ENCODE measurements at regions not wholly inside any gene's neighbourhood (a gene's known extent, or its start where the extent isn't known, plus 50 kb on each side); places are given as distances from the start of the nearest gene placed in this dataset.
"Not testable (repeated sequence)": the region's sequence is repeated elsewhere in the genome, so short reads cannot be mapped to it uniquely, and the experiment has no call there.

DNA sequence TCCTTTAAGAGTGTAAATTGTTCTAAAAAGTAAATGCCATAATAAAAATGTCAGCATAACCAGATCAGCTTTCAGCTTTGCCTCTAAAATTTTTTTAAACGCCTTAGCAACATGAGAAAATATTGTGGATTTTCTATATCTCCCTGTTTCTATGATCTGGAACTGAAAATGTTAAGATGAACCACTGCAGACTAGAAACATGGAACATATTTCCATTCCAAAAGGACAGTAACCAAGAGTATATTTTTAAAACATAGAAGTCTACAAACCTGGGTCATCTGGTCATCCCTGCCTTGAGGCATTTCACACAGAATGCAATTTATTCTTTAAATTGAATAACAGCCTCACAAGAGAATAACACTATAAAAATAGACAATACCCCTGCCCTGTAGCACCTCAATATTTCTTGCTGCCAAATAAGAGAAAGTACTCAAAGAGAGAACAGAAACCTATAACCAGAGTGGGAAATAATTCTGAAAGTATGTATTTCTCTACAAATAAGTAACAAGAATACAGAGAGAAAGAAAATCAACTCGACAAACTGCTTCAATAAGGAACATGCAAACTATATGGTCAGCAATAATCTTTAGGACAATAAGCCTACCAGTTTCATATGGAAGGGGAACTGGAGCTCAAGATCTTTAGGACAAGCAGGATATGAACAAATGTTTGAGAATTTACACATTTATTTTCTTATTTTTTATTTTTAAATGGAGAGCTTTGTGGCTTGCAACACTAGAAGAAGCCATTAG, 949.0 kb downstream of the EPHA3 start:
- no peak overlapping the region for H3K27ac ChIP-seq (ENCODE audit: low read length)
- no peaks in the 10 kb centered on the region for H3K9me3 ChIP-seq (ENCODE audit: control insufficient read depth in 2 of 2, low read length in 2 of 2)
- no peak overlapping the region for H3K9ac ChIP-seq (ENCODE audit: low read length in 2 of 2)
- H3K36me3 ChIP-seq (ENCODE audit: control insufficient read depth in 2 of 2, insufficient read depth in 2 of 2, low read length in 2 of 2), result no peaks in the 10 kb centered on the region
- H3K27me3 ChIP-seq (ENCODE audit: control insufficient read depth in 1 of 2, insufficient read depth in 2 of 2, low read length in 2 of 2), result no peaks in the 10 kb centered on the region
- no peak overlapping the region for H3K4me3 ChIP-seq (ENCODE audit: low read length in 2 of 2)
- H3K4me1 ChIP-seq (ENCODE audit: control insufficient read depth, insufficient read depth, low read length), result no peaks in the 10 kb centered on the region

DNA sequence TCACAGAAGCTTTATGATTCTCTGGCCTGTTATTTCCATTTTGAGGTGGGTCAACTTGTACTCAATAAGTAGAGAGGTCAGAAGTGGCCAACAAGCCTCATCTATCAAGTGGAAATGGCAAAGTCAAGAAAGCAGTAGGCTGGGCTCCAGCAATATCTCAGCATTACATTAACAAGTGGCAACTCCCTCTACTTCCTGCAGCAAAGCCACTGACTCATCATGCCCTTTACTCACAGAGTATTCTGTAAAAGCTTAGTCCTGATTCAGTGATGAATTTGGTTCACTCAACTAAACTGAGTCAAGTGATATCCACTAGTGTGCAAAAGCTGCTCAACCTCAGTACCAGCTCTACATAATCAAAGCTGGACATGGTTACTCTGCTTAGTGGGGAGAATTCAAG, 954.6 kb downstream of the EPHA3 start:
- Histone ChIP-seq H3K4me3 (ENCODE audit: low read length in 2 of 2) (no peak overlapping the region), H3K4me1 (ENCODE audit: control insufficient read depth, insufficient read depth, low read length) (no peaks in the 10 kb centered on the region), H3K27ac (ENCODE audit: low read length) (no peak overlapping the region), H3K9ac (ENCODE audit: low read length in 2 of 2) (no peak overlapping the region), H3K9me3 (ENCODE audit: control insufficient read depth in 2 of 2, low read length in 2 of 2) (no peaks in the 10 kb centered on the region), H3K27me3 (ENCODE audit: control insufficient read depth in 1 of 2, insufficient read depth in 2 of 2, low read length in 2 of 2) (no peaks in the 10 kb centered on the region), H3K36me3 (ENCODE audit: control insufficient read depth in 2 of 2, insufficient read depth in 2 of 2, low read length in 2 of 2) (no peaks in the 10 kb centered on the region)

DNA sequence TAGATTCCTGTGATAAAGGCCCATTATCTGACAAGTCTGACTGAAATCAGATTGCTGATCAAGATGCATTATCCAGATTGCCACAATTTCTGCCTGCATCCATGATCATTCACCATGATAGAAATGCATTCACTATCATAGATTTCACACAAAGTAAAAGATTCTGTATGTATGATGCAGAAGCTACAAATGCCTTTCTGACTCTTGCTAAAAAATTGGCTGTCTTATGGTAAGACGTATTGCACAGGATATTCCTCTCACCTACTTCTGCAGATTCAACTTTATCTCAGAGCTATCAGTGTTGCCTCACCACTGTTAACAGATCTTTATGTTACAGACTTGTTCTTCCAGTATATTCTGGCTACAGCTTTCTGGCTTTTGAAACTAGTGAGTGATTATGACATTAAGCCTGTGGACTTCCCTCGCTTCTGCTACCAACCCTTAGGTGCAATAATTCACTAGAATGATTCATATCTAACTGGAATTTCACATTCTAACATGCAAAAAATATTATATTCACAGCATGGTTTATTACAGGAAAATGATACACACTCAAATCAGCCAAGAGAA, 955.3 kb downstream of the EPHA3 start:
- Histone ChIP-seq H3K9me3 (ENCODE audit: control insufficient read depth in 2 of 2, low read length in 2 of 2) (no peaks in the 10 kb centered on the region), H3K4me1 (ENCODE audit: control insufficient read depth, insufficient read depth, low read length) (no peaks in the 10 kb centered on the region), H3K9ac (ENCODE audit: low read length in 2 of 2) (no peak overlapping the region), H3K27me3 (ENCODE audit: control insufficient read depth in 1 of 2, insufficient read depth in 2 of 2, low read length in 2 of 2) (no peaks in the 10 kb centered on the region), H3K36me3 (ENCODE audit: control insufficient read depth in 2 of 2, insufficient read depth in 2 of 2, low read length in 2 of 2) (no peaks in the 10 kb centered on the region), H3K27ac (ENCODE audit: low read length) (no peak overlapping the region), H3K4me3 (ENCODE audit: low read length in 2 of 2) (no peak overlapping the region)

DNA sequence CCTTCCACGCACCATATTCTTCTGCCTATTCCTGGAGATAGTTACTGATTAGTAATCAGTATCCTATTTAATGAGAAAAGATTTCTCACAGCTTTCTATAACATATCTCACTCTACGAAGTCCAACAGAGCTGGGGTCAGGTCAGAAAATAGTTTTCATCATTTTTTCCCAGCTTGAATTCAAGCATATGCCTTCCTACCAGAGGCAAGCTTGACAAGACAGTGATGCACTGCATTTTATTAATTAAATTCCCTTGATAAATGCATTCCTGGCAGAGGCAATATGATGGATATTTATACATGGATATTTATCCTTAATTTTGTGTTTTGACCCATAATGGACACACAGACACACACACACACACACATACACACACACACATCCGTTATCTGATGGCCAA, 961.4 kb downstream of the EPHA3 start:
- no peak overlapping the region for H3K9ac ChIP-seq (ENCODE audit: low read length in 2 of 2)
- no peaks in the 10 kb centered on the region for H3K27me3 ChIP-seq (ENCODE audit: control insufficient read depth in 1 of 2, insufficient read depth in 2 of 2, low read length in 2 of 2)
- no peak overlapping the region for H3K4me3 ChIP-seq (ENCODE audit: low read length in 2 of 2)
- no peaks in the 10 kb centered on the region for H3K9me3 ChIP-seq (ENCODE audit: control insufficient read depth in 2 of 2, low read length in 2 of 2)
- H3K36me3 ChIP-seq (ENCODE audit: control insufficient read depth in 2 of 2, insufficient read depth in 2 of 2, low read length in 2 of 2), result no peaks in the 10 kb centered on the region
- no peak overlapping the region for H3K27ac ChIP-seq (ENCODE audit: low read length)
- no peaks in the 10 kb centered on the region for H3K4me1 ChIP-seq (ENCODE audit: control insufficient read depth, insufficient read depth, low read length)

DNA sequence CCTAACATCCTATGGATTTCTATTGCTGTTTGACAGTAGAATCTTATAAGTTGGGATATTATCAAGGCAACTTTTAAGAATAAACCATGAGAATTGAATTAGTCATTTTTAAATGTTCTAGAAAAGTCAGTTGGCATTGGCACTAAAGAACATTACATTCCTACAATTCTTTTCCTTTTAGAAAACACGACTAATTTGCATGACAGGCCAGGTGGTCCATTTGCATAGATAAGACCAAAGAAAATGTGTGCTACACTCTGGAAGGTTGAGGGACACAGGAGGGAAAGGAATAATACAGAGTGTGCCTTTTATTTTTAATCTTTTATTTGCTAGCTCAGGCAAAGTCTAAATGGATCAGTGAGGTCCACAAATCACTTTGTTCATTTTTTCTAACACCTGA, 962.3 kb downstream of the EPHA3 start:
- H3K4me1 ChIP-seq (ENCODE audit: control insufficient read depth, insufficient read depth, low read length), result no peaks in the 10 kb centered on the region

DNA sequence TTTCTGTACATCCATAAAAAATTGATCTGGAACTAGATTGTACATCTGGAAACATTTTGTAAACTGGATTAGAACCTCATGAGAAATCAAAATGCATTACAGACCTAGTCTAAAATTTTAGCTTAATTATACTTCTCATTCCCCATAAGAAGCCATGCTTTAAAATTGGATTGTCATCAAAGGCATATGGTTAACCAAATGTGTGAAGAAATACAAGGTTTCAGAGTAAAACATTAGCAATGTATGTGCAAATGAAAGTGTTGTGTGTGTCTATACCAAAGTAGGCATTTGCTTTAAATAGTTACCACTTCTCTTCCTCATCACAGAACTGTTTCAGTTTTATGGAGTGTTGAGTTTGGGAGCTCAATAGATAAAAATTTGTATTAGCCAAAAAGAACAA, 968.7 kb downstream of the EPHA3 start:
- Histone ChIP-seq H3K4me3 (ENCODE audit: low read length in 2 of 2) (no peak overlapping the region), H3K36me3 (ENCODE audit: control insufficient read depth in 2 of 2, insufficient read depth in 2 of 2, low read length in 2 of 2) (no peaks in the 10 kb centered on the region), H3K9ac (ENCODE audit: low read length in 2 of 2) (no peak overlapping the region)

More for the DNA sequence above, 962.3 kb downstream of the EPHA3 start:
- H3K4me3 ChIP-seq (ENCODE audit: low read length in 2 of 2), result no peak overlapping the region
- H3K9ac ChIP-seq (ENCODE audit: low read length in 2 of 2), result no peak overlapping the region
- H3K27me3 ChIP-seq (ENCODE audit: control insufficient read depth in 1 of 2, insufficient read depth in 2 of 2, low read length in 2 of 2), result no peaks in the 10 kb centered on the region
- H3K9me3 ChIP-seq (ENCODE audit: control insufficient read depth in 2 of 2, low read length in 2 of 2), result no peaks in the 10 kb centered on the region
- H3K36me3 ChIP-seq (ENCODE audit: control insufficient read depth in 2 of 2, insufficient read depth in 2 of 2, low read length in 2 of 2), result no peaks in the 10 kb centered on the region
- no peak overlapping the region for H3K27ac ChIP-seq (ENCODE audit: low read length)

DNA sequence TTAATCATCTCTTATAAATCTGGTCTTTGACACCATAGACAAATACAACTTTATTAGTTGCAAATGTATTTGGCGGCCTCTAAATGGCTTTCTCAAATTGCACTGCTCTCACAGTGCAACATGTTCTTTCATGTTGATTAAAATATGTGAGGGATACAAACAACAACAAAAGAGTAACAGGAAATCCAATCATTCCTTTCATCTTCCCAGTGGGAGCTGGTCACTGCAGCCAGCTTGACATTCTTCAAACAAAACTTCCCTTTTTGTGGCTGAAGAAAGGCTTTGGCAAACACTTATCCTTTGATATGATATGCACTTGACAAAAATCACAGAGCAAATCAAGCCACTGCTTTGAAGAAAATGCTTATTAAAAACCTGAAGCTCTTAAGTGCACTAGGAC, 973.6 kb downstream of the EPHA3 start:
- H3K9me3 ChIP-seq (ENCODE audit: control insufficient read depth in 2 of 2, low read length in 2 of 2), result no peaks in the 10 kb centered on the region
- H3K9ac ChIP-seq (ENCODE audit: low read length in 2 of 2), result no peak overlapping the region
- no peaks in the 10 kb centered on the region for H3K36me3 ChIP-seq (ENCODE audit: control insufficient read depth in 2 of 2, insufficient read depth in 2 of 2, low read length in 2 of 2)
- no peak overlapping the region for H3K27ac ChIP-seq (ENCODE audit: low read length)
- no peak overlapping the region for H3K4me3 ChIP-seq (ENCODE audit: low read length in 2 of 2)
- H3K27me3 ChIP-seq (ENCODE audit: control insufficient read depth in 1 of 2, insufficient read depth in 2 of 2, low read length in 2 of 2), result no peaks in the 10 kb centered on the region
- H3K4me1 ChIP-seq (ENCODE audit: control insufficient read depth, insufficient read depth, low read length), result no peaks in the 10 kb centered on the region

More for the DNA sequence above, 968.7 kb downstream of the EPHA3 start:
- no peak overlapping the region for H3K27ac ChIP-seq (ENCODE audit: low read length)
- no peaks in the 10 kb centered on the region for H3K27me3 ChIP-seq (ENCODE audit: control insufficient read depth in 1 of 2, insufficient read depth in 2 of 2, low read length in 2 of 2)
- H3K4me1 ChIP-seq (ENCODE audit: control insufficient read depth, insufficient read depth, low read length), result no peaks in the 10 kb centered on the region
- no peaks in the 10 kb centered on the region for H3K9me3 ChIP-seq (ENCODE audit: control insufficient read depth in 2 of 2, low read length in 2 of 2)

DNA sequence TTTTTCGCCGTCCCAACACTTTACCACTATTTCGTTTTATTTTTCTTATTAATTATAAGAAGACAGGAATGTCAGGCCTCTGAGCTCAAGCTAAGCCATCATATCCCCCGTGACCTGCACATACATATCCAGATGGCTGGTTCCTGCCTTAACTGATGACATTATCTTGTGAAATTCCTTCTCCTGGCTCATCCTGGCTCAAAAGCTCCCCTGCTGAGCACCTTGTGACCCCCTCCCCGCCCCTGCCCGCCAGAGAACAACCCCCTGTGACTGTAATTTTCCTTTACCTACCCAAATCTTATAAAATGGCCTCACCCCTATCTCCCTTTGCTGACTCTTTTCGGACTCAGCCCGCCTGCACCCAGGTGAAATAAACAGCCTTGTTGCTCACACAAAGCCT, 978.9 kb downstream of the EPHA3 start:
- not testable (repeated sequence) for H3K4me1 ChIP-seq (ENCODE audit: control insufficient read depth, insufficient read depth, low read length); H3K27ac ChIP-seq (ENCODE audit: low read length); H3K9me3 ChIP-seq (ENCODE audit: control insufficient read depth in 2 of 2, low read length in 2 of 2); H3K9ac ChIP-seq (ENCODE audit: low read length in 2 of 2); H3K36me3 ChIP-seq (ENCODE audit: control insufficient read depth in 2 of 2, insufficient read depth in 2 of 2, low read length in 2 of 2); H3K27me3 ChIP-seq (ENCODE audit: control insufficient read depth in 1 of 2, insufficient read depth in 2 of 2, low read length in 2 of 2); H3K4me3 ChIP-seq (ENCODE audit: low read length in 2 of 2)

DNA sequence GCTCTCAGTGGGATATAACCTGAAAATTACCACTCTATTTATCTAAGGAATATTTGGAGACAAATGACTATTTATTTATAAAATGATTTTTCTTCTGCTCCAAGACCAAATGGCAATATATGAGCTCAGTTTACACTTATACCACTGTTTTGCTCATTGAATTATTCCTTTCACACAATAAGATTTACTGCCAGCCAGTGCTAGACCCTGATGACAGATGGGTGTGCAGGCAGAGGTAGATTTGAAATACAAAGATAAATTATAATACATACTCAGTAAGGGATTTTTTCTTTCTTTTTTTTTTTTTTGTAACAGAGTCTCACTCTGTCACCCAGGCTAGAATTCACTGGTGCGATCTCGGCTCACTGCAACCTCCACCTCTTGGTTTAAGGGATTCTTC, 980.3 kb downstream of the EPHA3 start:
- Histone ChIP-seq H3K27me3 (ENCODE audit: control insufficient read depth in 1 of 2, insufficient read depth in 2 of 2, low read length in 2 of 2) (no peaks in the 10 kb centered on the region), H3K4me1 (ENCODE audit: control insufficient read depth, insufficient read depth, low read length) (no peaks in the 10 kb centered on the region)

DNA sequence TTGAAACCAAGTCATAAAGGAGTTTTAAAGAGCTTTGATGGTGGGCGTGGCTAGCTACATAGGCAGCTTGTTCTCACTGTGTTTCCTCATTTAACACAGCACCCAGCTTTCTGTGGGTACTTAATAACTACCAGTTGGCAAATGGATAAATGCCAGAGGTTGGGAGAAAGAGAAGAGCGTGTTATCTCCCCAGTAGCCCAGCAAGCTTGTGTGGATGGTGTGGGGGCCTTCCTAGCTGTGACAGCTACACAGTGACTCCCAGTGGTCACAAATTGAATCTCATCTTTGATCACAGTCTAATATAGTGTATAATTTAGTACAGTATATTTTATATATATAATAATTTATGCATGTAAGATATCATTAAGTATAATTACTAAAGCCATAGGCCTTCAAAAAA, 984.1 kb downstream of the EPHA3 start:
- Histone ChIP-seq H3K4me3 (ENCODE audit: low read length in 2 of 2) (no peak overlapping the region), H3K27me3 (ENCODE audit: control insufficient read depth in 1 of 2, insufficient read depth in 2 of 2, low read length in 2 of 2) (no peaks in the 10 kb centered on the region), H3K9ac (ENCODE audit: low read length in 2 of 2) (no peak overlapping the region)

More for the DNA sequence above, 980.3 kb downstream of the EPHA3 start:
- H3K36me3 ChIP-seq (ENCODE audit: control insufficient read depth in 2 of 2, insufficient read depth in 2 of 2, low read length in 2 of 2), result no peaks in the 10 kb centered on the region
- H3K4me3 ChIP-seq (ENCODE audit: low read length in 2 of 2), result no peak overlapping the region
- no peak overlapping the region for H3K9ac ChIP-seq (ENCODE audit: low read length in 2 of 2)
- H3K27ac ChIP-seq (ENCODE audit: low read length), result no peak overlapping the region
- no peaks in the 10 kb centered on the region for H3K9me3 ChIP-seq (ENCODE audit: control insufficient read depth in 2 of 2, low read length in 2 of 2)

DNA sequence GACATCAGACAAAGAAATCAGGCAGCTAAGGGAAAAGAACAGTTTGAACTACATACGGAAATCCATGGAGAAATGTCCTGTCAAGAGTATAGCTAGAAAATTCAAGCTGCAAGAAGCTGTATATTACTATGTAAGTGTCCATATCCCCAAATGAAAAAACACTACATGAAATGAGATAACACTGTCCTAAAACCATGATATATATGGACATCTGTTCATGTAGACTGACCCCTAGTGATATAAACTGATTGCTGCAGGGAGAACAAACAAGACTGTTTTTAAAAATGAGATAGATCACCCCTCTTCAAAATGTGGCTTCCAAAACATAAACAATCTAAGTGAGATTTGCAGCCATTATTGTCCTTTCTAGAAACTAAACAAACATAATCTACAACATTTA, 985.6 kb downstream of the EPHA3 start:
- H3K36me3 ChIP-seq (ENCODE audit: control insufficient read depth in 2 of 2, insufficient read depth in 2 of 2, low read length in 2 of 2), result no peaks in the 10 kb centered on the region

More for the DNA sequence above, 984.1 kb downstream of the EPHA3 start:
- Histone ChIP-seq H3K27ac (ENCODE audit: low read length) (no peak overlapping the region), H3K9me3 (ENCODE audit: control insufficient read depth in 2 of 2, low read length in 2 of 2) (no peaks in the 10 kb centered on the region), H3K36me3 (ENCODE audit: control insufficient read depth in 2 of 2, insufficient read depth in 2 of 2, low read length in 2 of 2) (no peaks in the 10 kb centered on the region), H3K4me1 (ENCODE audit: control insufficient read depth, insufficient read depth, low read length) (no peaks in the 10 kb centered on the region)

More for the DNA sequence above, 985.6 kb downstream of the EPHA3 start:
- no peaks in the 10 kb centered on the region for H3K27me3 ChIP-seq (ENCODE audit: control insufficient read depth in 1 of 2, insufficient read depth in 2 of 2, low read length in 2 of 2)
- no peak overlapping the region for H3K9ac ChIP-seq (ENCODE audit: low read length in 2 of 2)
- no peaks in the 10 kb centered on the region for H3K9me3 ChIP-seq (ENCODE audit: control insufficient read depth in 2 of 2, low read length in 2 of 2)
- no peak overlapping the region for H3K27ac ChIP-seq (ENCODE audit: low read length)
- no peak overlapping the region for H3K4me3 ChIP-seq (ENCODE audit: low read length in 2 of 2)
- H3K4me1 ChIP-seq (ENCODE audit: control insufficient read depth, insufficient read depth, low read length), result no peaks in the 10 kb centered on the region
